SK-MEL-5 (cell line): ENCODE measurements at regions not wholly inside any gene's neighbourhood (a gene's known extent, or its start where the extent isn't known, plus 50 kb on each side); places are given as distances from the start of the nearest gene placed in this dataset.

ENCODE experiments used
- DNase-seq: peaks from one replicate; pipeline ENCODE4 v3.0.0-alpha.2; 2016; ENCODE audit warnings: low read depth, low spot score
- in situ Hi-C: cut with HindIII; loops from 2 replicates; pipeline ENCODE4 v1.10.0; 2016; ENCODE audit warnings: low sequenced_read_pairs, high pct_unique_total_duplicates, low pct_unique_long_range_greater_than_20kb

GRCh38 chr7:109295158-109295557 lies 725.5 kb downstream of the DNAJB9 start:
- no peak for DNase-seq
- in situ Hi-C loops: no loop called here

- in situ Hi-C loops: no loop called here
- no peak for DNase-seq
These were observed 739.1 kb downstream of the DNAJB9 start for GRCh38 chr7:109308816-109309215.

GRCh38 chr7:109309790-109310189 lies 740.1 kb downstream of the DNAJB9 start:
- no peak for DNase-seq
- in situ Hi-C loops: no loop called here

- in situ Hi-C loops: no loop called here
- DNase-seq: no peak
These were observed 748.5 kb downstream of the DNAJB9 start for GRCh38 chr7:109318136-109318535.

GRCh38 chr7:109322833-109323232 lies 753.2 kb downstream of the DNAJB9 start:
- in situ Hi-C loops: no loop called here
- no peak for DNase-seq

- in situ Hi-C loops: no loop called here
- no peak for DNase-seq
These were observed 761.7 kb downstream of the DNAJB9 start for GRCh38 chr7:109331423-109331822.

GRCh38 chr7:109335951-109336350 lies 766.3 kb downstream of the DNAJB9 start:
- in situ Hi-C loops: no loop called here
- no peak for DNase-seq

GRCh38 chr7:109336531-109336930 lies 766.9 kb downstream of the DNAJB9 start:
- no peak for DNase-seq

GRCh38 chr7:109343678-109344077 lies 774.0 kb downstream of the DNAJB9 start:
- no peak for DNase-seq
- in situ Hi-C loops: no loop called here

More at GRCh38 chr7:109336531-109336930, 766.9 kb downstream of the DNAJB9 start:
- in situ Hi-C loops: no loop called here

GRCh38 chr7:109351493-109351892 lies 781.8 kb downstream of the DNAJB9 start:
- DNase-seq: no peak
- in situ Hi-C loops: no loop called here

GRCh38 chr7:109354000-109354399 lies 784.3 kb downstream of the DNAJB9 start:
- DNase-seq: no peak
- in situ Hi-C loops: no loop called here

GRCh38 chr7:109354552-109354951 lies 784.9 kb downstream of the DNAJB9 start:
- no peak for DNase-seq
- in situ Hi-C loops: no loop called here

GRCh38 chr7:109375823-109376222 lies 806.1 kb downstream of the DNAJB9 start:
- no peak for DNase-seq
- in situ Hi-C loops: no loop called here

GRCh38 chr7:109376576-109376975 lies 806.9 kb downstream of the DNAJB9 start:
- no peak for DNase-seq
- in situ Hi-C loops: no loop called here

GRCh38 chr7:109377076-109377884 lies 807.6 kb downstream of the DNAJB9 start:
- DNase-seq: no peak
- in situ Hi-C loops: no loop called here

GRCh38 chr7:109386959-109387358 lies 817.3 kb downstream of the DNAJB9 start:
- DNase-seq: no peak
- in situ Hi-C loops: no loop called here

- in situ Hi-C loops: no loop called here
- no peak for DNase-seq
These were observed 817.9 kb downstream of the DNAJB9 start for GRCh38 chr7:109387530-109387929.

- DNase-seq: no peak
- in situ Hi-C loops: no loop called here
These were observed 821.6 kb downstream of the DNAJB9 start for GRCh38 chr7:109391240-109391639.

- in situ Hi-C loops: no loop called here
- DNase-seq: no peak
These were observed 832.4 kb downstream of the DNAJB9 start for GRCh38 chr7:109402107-109402506.

- DNase-seq: no peak
- in situ Hi-C loops: no loop called here
These were observed 838.1 kb downstream of the DNAJB9 start for GRCh38 chr7:109407756-109408155.
